SIG-M5 treated with dmso at 0.1 percent for 504 hours (cell line): ENCODE measurements at regions not wholly inside any gene's neighbourhood (a gene's known extent, or its start where the extent isn't known, plus 50 kb on each side); places are given as distances from the start of the nearest gene placed in this dataset.
"Not testable (repeated sequence)": the region's sequence is repeated elsewhere in the genome, so short reads cannot be mapped to it uniquely, and the experiment has no call there.

Source experiments
- DNase-seq: peaks from one replicate; lab custom pipeline; 2025; ENCODE audit not compliant: unreplicated experiment; lab: John Stamatoyannopoulos, UW

DNA sequence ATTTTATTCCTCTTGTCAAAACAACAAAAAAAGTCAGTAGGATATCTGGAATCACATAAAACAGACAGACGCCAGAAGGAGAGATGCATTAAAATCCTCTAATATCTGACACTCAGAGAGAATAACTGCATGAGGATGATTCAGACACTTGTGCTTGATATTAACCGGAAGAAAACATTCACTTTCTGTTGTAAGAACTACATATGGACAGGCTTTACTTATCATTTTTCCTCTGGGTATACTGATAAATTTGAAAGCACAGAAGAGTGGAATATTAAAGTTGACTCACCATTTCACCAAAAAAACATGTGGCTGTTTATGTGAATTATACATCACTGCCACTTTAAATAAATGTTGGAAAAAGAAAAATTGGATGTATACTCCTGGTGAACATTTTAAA is 589.1 kb upstream of the CDH2 start:
- DNase-seq: no peak

DNA sequence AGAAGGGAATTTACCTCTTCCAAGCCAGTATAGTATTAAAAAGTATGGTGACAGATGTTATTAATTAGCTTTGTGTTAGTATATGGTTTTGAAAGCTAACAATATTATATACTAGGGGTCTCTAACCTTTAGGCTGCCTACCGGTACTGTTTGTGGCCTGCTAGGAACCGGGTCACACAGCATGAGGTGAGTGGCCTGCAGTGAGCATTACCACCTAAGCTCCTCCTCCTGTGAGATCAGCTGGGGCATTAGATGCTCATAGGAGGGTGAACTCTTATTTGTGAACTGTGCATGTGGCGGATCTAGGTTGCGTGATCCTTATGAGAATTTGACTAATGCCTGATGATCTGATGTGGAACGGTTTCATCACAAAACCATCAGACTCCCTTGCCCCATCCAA is 583.4 kb upstream of the CDH2 start:
- DNase-seq: no peak

DNA sequence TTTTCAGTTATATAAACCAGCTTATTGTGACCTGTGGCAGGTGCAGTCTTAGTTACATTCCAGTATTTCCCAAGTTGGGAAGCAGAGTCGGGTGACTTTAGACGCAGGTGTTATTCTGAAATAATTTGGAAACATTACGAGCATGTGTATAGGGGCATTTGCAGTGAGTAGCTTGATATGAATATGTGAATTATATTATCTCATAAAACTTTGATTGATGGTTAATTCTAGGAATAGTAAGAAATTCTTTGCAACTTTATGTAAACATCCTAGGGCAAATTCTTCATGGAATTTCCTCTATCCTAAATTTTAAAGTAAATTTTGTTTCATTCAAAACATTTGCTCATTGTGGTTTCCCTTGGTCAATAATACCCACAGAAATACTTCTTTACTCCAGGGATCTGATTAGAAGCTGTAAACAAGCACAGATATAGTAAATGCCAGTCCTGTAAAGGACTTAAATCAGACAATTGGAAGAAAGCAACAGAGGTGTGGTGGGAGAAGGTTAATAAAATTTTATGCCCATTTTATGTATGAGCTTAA is 580.6 kb upstream of the CDH2 start:
- DNase-seq: no peak

DNA sequence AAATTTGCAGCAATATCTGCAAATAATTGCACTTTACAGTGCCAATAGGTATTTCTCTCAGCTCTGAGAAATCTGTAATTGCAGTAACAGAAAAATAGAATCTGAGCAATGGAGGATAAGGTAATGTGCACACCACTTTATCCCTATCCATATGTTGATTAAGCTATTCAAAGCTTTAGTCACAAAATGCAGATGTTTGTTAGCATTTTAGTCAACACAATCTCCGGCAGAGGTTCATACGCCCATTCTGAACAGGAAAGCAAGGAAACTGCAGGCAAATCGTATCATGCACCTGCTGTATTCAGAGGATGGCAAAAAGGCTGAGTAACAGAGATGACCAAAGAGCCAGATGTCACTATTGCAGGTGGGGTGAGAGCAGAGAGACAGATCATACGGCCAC is 566.2 kb upstream of the CDH2 start:
- DNase-seq: no peak

DNA sequence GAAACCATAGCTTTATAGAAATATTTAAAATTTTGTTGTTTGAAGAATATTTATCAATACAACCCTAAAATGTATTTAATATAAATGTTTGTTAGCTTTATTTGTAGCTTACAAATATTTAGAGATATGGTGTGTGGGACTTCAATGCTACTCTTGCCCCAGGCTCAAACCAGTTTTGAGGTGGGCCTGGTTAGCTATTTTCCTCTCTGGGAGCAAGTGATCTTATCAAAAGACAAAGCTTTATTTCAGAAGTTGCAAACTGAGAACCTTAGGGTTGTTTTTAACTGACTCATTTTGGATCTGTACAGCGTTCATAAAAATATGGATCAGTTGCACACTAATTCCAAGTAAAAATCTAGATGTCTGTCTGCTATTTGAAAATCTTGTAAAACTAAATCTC is 563.6 kb upstream of the CDH2 start:
- DNase-seq: no peak

DNA sequence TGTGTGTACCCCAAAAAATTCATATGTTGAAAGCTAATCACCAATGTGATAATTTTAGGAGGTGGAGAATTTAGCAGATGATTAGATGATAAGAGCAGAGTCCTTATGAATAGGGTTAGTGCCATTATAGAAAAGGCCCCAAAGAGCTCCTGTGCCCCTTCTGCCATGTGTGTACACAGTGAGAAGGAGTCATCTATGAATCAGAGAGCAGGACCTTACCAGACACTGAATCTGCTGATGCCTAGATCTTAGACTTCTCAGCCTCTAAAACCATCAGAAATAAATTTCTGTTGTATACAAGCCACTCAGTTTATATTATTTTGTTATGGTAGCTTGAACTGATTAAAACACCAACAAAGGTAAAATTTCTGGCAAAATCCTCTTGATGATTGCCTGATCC is 560.0 kb upstream of the CDH2 start:
- DNase-seq: no peak

DNA sequence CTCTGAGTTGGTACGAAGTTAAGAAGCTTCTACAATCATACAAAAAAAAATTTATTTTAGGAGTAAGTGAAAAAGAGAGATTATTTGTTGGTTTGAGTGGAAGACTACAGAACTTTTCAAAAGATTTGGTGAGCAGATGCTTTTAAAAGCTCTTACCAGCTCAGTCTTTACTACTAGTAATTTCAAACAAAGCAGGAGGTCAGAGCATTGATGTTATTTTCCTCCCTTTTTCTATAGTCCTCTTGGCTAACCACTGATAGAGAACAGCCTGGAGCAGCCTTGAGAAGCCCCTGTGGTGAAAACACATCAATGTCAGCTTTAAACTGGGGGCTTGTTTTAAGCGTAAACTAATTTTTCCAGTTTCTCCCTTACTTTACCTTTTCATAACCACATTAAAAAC is 559.3 kb upstream of the CDH2 start:
- no peak for DNase-seq

DNA sequence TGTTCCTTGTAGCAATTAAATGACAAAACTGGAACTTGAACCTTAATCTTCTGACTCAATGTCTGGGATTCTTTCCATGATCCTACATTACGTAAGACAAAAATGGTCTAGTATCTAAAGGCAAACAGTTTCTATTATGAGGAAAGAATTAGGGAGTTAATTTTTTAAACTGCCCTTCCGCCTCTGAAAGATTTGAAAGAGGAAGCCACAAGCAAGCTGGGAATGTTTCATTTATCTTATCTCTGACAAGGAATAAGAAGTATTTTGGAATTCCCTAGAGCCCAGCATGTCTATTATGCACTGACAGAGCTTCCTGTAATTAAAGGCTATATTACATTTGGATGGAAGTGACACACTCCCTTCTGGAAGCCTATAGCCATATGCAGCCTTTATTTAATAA is 558.8 kb upstream of the CDH2 start:
- no peak for DNase-seq

DNA sequence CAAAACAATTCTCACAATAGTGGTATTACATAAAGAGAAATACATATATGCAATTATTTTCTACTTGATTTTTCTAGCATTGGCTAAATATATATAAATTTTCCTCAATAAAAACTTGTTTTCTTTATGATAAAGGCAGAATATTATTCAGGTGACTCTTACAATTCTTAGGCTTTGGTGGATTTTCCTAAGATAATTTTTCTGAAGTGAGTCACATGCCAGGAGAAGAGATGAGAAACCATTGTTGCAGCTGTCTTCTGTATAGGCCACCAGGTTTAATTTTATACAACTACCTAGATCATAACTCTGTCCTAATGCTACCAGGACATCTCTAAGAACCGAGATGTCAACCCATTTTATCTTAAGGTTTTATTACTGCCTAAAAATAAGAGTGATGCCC is 552.4 kb upstream of the CDH2 start:
- DNase-seq: no peak

DNA sequence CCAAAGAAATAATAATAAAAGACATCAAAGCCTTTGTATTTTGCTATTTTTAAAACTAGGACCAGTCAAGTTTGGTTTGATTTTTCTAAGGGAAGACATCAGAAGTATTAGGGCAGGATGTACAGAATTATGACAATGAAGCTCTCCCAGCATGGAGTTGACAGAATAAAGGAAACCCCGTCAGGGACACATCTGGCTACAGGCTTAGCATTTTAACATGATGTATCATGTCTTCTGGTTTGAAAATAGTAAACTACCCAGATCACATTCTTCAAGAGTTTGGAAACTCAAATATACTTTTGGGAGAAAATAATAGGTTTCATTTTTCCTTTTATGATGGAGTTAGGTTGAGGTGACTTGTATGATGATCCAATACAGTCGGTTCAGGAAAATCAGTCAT is 552.0 kb upstream of the CDH2 start:
- DNase-seq: no peak

DNA sequence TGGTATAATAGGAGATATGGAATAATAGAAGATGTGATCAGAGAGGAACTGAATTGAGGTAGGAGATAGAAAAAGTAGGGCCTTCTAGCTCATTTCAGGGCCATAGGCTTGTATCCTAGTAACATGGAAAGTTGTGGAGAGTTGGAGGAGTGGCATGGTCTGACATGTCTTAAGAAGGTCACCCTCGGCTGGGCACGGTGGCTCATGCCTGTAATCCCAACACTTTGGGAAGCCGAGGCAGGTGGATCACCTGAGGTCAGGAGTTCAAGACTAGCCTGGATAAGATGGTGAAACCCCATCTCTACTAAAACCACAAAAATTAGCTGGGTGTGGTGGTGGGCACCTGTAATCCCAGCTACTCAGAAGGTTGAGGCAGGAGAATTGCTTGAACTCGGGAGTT is 550.3 kb upstream of the CDH2 start:
- not testable (repeated sequence) for DNase-seq

DNA sequence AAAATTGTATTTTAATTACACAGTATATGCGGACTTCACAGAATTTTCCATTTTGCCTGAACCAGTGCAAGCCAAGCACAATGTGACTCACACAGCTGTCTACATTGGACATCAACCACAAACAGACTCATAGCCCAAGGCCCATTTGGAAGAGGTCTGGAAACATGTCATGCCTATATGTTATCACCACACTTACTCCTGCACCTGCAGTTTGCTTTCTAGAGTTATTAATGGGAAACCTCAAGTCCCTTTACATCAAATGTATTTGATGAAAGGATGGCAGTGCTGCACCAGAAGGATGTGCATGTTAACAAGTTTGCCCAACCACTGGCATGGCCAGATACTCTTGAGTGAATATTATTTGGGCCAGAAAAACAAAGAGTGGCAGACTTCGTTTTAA is 548.9 kb upstream of the CDH2 start:
- no peak for DNase-seq

DNA sequence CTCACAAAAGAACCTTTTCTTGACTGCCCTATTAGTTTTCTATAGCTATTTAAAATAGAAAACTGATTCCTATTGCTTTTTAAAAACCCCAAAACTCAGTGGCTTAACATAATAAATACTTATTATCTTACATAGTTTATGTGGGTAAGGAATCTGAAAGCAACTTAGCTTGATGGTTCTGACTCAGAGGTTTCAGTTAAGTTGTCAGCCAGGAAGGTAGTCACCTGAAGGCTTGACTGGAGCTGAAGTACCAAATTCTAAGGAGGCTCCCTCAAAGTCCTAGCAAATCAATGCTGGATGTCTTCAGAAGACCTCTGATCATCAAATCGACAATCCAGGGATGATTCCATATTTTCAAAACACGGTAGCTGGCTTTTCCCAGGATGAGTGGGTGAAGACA is 546.6 kb upstream of the CDH2 start:
- no peak for DNase-seq

DNA sequence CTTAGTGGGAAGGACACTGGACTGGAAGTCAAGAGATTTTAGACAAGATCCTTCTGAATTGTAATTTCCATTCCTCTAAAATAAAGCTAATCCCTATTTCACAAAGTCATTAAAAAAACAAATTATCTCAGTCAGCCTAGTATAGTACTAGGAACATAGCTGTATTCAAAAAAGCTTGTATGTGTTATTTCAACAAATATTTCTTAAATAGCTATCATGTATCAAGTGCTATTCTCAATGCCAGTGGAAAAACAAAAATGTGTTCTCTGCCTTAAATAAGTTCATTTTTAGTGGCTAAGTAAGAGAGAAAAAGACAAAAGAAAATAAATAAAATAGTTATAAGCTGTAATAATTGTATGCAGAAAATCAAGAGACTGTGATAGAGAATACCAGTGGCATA is 541.8 kb upstream of the CDH2 start:
- no peak for DNase-seq

DNA sequence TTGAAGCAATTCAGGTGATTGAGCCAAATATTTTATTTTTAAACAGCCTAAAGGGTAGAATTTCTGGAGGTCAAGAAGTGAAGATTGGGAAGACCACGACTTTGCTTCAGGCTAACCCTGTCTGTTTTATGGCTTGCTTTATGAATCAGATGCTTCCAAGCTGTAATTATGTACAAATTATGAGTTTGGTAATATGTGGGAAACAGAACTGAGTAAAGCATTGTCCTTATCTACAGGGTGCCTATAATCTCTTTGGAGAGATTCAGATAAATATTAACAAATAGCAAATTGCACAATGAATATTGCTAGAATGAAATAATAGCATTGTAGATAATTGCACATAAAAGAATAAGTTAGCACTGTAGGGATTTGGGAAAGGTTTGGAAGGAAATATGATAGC is 539.4 kb upstream of the CDH2 start:
- no peak for DNase-seq

DNA sequence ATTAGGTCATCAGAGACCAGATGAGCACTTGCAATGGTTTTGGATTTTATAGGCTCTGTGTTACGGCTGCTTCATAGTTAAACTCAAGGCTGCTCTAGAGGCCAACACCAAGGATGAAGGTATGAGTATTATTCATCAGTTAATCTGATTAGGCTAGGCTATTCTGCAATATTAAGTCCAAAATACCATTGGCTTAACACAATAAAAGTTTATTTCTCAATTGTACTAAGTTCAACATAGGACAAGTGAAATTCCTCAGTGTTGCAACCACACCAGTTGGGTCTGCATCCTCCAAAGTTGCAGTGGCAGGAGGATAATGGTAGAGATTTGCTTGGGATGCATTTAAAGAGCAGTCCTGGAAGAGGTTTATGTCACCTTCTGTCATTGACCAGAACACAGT is 538.3 kb upstream of the CDH2 start:
- no peak for DNase-seq

DNA sequence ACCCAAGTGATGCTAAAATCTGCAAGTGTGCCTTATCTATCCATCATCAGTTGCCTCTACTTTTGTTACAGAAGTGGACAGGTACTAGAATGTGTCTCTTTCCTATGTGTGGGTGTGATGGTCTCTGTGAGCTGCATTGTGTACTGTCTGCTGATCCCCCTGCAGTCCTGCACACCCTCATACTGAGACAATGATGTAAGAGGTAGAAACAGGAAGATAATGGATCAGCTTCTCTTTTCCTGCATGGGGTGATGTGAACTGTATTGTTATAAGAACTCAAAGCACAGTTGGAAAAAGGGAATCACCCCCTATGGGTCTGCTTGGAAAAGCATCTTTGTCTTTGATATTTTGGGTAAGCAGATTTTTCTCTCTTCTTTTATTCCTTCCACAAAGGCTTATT is 537.6 kb upstream of the CDH2 start:
- no peak for DNase-seq

DNA sequence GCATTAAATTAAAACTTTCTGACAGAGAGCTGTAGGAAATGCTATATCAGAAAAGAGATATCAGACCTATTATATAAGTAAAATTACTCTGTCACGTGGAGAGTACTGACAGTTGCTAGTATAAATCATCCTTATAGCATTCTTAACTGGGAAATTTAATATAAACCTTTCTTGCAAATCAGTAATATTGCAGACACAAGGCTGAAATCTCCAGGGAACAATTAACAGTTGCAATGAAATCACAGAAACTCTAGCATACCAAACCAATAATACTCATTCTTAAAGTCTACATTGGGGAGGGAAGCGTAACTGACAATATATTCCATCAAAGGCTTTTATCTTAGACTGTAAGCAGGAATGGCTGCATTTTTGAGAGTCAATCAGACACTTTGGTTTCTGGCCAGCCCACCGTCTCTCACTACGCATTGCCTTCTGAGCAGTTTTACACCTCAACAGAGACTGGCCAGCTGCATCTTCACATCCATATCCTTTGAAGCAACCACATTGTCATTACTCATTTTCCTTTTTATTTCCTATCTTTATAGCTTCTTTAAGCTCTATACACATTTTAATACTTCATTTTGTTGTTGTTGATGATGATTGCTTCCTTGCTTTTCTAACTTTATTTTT is 536.0 kb upstream of the CDH2 start:
- no peak for DNase-seq

DNA sequence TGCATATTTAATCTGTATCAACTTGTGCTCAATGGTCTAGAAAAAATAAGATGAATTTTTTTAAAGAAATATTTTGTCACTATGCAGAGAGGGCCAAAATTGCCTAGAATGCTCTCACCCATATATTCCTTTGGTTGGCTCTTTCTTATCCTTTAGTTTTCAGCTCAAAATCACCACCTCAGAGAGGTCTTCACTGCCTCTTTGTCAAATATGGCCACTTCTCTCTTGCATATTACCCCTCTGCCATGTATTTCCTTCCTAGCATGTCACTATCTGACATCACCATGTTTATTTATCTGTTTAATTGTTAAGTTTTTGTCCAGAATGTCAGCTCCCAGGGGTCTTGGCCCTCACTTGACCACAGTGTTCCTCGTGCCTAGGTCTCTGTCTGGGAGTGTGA is 535.2 kb upstream of the CDH2 start:
- no peak for DNase-seq

DNA sequence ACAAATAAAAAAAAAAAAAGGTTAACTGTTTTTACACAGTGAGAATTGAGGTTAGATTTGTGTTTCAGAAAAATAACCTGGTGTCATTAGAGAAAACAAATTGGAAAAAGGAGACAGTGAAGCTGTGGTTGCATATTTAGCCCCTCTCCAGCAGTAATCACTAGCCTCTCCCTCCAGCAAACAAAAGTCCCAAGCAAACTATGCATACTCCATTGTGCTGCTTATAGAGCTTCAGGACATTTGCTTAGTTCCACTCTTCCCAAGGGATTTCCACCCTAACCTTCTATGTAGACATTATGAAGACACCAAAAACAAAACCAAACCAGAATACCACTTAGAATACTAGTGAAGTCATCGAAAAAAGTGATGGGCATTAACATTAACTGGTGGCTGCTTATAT is 534.2 kb upstream of the CDH2 start:
- DNase-seq: no peak

DNA sequence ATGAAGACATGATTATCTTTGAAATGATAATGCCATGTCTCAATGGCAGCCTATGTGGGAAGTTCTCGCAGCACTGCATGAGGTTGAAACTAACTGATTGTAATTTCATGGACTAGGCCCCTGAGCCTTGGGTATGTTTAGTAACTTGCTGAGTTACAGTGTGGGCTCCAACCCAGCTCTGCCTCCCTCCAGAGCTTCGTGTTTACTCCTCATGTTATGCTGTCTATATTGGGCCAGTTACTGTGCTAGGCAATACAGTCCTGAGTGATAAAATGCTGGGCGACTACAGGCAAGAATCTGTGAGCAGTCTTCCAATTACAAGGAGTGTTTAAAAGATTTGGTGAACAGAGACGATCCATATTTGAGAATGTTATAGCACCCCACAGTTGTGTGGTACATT is 530.1 kb upstream of the CDH2 start:
- DNase-seq: no peak

DNA sequence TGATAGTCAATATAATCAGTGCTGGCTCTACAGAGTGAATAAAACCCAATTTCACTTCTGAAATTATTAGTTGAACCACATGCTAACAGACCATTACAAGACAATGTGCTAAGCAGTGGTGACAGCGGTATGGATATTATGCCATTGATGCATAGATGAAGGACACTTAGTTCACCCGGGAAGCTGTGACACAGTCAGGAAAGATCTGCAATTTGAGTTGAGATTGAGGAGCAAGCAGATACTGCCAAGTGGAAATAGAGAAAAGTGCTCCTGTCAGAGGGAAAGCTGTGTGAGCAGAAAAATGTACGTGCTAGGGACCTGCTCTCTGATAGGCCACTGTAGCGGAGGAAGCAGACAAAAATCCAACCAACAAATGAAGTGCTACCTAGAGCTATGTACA is 529.5 kb upstream of the CDH2 start:
- no peak for DNase-seq

DNA sequence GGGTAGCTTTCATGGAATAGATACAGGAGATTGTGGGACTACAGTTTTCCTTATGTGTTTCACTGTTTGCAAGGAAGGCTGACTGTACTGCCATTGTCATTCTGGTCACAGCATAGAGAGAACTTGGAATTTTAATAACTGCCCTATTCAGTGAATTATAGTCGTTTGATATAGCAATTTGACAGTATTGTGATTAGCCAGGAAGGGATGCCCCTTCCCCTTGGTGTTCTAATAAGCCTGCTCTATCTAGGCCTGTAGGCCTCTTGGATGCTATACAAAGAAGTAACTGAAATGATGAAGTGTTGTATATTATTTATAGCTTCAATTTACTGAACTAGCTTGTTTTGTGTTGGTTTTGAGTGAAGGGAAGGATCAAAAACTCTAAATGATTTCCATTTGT is 528.6 kb upstream of the CDH2 start:
- DNase-seq: no peak

DNA sequence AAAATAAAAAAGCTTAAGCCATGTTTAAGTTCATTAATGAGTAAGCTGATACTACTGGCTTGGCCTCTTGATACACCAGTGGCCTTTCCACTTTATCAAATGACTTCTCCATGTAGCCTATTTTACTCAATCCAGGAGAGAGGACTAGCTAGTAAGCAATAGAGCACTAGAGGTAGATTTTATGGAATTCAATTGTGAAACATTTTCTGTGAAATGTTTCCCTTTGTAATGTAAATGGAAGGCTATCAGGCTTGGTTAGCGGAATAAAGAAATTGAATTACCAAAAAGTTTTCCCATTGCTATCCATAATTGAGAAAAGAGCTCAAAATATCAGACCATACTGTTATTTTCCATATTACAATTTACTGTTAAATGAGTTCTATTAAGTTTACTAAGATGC is 515.4 kb upstream of the CDH2 start:
- no peak for DNase-seq
